ENCODE measurements at regions not wholly inside any gene's neighbourhood (a gene's known extent, or its start where the extent isn't known, plus 50 kb on each side); places are given as distances from the start of the nearest gene placed in this dataset.

DNA sequence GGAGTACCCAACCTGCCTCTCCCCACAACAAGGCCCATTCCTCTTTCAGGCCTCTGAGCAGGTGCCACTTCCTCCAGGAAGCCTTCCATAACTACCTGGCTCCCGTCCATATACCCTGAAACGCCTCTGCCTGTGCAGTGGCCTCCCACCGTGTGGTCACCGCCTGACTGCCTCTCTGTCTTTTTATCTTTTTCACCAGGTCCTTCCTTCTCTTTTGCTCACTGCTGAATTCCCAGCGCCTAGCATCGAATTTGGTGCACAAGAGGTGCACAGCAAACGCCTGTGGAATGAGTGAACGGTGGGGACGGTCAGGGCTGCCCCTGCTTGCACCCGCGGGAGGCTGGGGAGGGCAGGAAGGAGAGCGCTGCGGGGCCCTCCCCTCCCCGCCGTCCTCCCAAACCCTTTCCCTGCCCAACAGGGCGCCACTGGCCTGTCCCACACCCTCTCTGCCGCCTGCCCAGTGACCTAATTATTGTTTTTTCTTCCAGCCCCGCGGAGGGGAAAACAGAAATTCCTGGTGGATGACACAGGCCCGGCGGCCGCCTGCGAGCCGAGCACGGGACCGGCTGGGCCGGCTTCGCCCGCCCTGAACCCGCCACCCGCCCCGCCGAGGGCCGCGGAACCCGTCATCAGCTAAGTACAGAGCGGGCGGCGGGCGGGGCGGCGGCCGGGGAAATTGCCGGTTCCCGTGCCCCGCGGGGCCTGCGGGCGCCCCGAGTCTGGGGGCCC is 140.1 kb downstream of the SMAD6 start:
- no peak overlapping the region for H3K4me3 ChIP-seq (ENCODE audit: insufficient read depth, low read depth, low read length, poor library complexity, severe bottlenecking)
- peaks cover 15% of the 10 kb centered on the region for H3K27me3 ChIP-seq (replicated peaks; ENCODE audit: control insufficient read depth, insufficient read depth, low read length, poor library complexity, severe bottlenecking)
- H3K4me1 ChIP-seq (ENCODE audit: control insufficient read depth, insufficient read depth, low read length, poor library complexity, severe bottlenecking): no peaks in the 10 kb centered on the region
- no peaks in the 10 kb centered on the region for H3K36me3 ChIP-seq (ENCODE audit: control insufficient read depth, insufficient read depth, low read length)
- no peak overlapping the region for H3K27ac ChIP-seq (ENCODE audit: insufficient read depth, low read length, poor library complexity, severe bottlenecking)
- DNase-seq: no peak
- no peaks in the 10 kb centered on the region for H3K9me3 ChIP-seq (ENCODE audit: control insufficient read depth, low read length)

DNA sequence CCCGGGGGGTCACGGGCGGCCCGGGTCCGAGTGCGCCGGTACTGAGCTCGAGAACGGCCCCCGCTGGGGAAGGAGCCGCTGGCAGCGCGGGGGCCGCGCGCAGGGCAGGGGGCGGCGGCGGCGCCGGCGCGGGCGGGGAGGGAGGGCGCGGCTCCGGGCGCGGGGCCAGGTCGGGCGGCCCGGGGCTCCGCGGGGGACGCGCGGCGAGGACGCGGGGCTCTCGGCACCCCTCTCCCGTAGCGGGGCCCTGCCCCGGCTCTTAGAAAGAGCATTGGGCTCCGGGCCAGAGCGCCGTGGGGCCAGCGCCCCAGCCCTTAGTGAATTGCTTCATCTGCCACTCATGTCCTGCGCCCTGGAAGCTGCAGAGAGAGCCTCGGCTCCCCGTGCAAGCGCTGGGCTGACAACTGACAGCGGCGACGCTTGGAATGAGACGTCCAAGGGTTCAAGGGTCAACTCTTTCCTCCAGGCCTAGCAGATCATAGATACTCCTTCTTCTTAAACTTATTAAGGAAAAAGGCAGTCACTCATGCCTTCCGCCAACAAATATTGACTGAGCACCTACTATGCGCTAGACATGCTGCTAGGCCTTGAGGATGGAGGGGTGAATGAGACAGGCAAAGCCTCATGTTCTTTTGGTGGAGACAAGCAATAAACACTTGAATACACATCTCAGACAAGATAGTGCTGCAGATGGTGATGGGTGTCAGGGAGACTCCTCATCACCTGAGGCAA is 140.8 kb downstream of the SMAD6 start:
- H3K9me3 ChIP-seq (ENCODE audit: control insufficient read depth, low read length): no peaks in the 10 kb centered on the region
- no peaks in the 10 kb centered on the region for H3K4me1 ChIP-seq (ENCODE audit: control insufficient read depth, insufficient read depth, low read length, poor library complexity, severe bottlenecking)
- no peak for DNase-seq
- H3K4me3 ChIP-seq (ENCODE audit: insufficient read depth, low read depth, low read length, poor library complexity, severe bottlenecking): no peak overlapping the region
- H3K36me3 ChIP-seq (ENCODE audit: control insufficient read depth, insufficient read depth, low read length): no peaks in the 10 kb centered on the region
- peaks cover 15% of the 10 kb centered on the region for H3K27me3 ChIP-seq (replicated peaks; ENCODE audit: control insufficient read depth, insufficient read depth, low read length, poor library complexity, severe bottlenecking)
- no peak overlapping the region for H3K27ac ChIP-seq (ENCODE audit: insufficient read depth, low read length, poor library complexity, severe bottlenecking)

DNA sequence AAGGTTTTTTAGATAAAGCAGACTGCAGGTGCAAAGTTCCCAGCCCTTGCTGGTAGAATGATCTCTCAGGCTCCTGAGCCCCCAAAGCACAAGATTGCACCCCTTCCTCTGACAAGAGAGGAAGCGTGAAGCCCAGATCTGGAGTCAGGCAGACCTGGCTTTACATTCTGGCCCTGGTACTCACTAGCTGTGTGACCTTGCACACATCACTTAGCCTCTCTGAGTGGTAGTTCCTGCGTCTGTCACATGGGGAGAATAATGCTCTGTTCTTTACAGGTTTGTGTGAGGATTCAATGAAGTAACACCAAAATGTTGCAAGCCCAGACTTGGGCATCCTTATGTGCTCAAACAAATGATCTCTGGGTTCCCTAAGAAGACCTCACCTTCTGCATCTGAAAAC is 141.5 kb downstream of the SMAD6 start:
- Histone ChIP-seq H3K27ac (ENCODE audit: insufficient read depth, low read length, poor library complexity, severe bottlenecking) (no peak overlapping the region), H3K27me3 (replicated peaks; ENCODE audit: control insufficient read depth, insufficient read depth, low read length, poor library complexity, severe bottlenecking) (peaks cover 15% of the 10 kb centered on the region), H3K4me1 (ENCODE audit: control insufficient read depth, insufficient read depth, low read length, poor library complexity, severe bottlenecking) (no peaks in the 10 kb centered on the region), H3K36me3 (ENCODE audit: control insufficient read depth, insufficient read depth, low read length) (no peaks in the 10 kb centered on the region), H3K4me3 (ENCODE audit: insufficient read depth, low read depth, low read length, poor library complexity, severe bottlenecking) (no peak overlapping the region), H3K9me3 (ENCODE audit: control insufficient read depth, low read length) (no peaks in the 10 kb centered on the region)
- DNase-seq: no peak

DNA sequence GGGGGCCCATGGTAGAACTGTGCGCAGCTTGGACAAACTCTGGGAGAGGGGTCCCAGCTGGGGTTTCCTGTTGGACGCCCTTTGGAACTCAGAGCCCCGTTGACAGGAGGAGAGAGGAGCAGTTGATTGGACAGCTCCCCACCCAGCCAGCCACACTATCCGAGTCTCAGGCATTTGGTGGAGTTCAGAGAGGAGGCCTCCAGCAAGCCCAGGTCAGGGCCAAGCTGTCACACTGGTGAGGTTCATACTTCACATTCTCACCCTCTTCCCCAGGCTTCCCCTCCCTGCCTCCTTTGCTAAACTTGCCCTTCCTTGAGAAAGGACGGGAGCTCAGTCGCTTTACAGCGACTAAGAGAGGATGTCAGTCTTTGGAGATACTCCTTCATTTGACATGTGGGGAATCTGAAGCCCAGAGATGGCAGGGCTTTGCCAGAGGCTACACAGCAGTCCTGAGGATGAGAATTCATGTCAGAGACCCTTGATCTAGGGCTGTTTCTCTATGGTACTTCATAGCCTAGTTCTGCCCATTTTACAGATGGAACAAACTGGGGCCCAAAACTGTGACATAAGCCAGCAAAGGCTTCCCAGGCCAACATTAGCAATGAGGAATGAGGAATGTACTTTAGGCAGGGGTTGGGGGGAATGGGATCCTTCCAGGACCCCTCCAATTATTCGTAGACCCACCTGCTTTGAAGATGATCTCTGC is 142.2 kb downstream of the SMAD6 start:
- Histone ChIP-seq H3K9me3 (ENCODE audit: control insufficient read depth, low read length) (no peaks in the 10 kb centered on the region), H3K4me1 (ENCODE audit: control insufficient read depth, insufficient read depth, low read length, poor library complexity, severe bottlenecking) (no peaks in the 10 kb centered on the region), H3K27me3 (replicated peaks; ENCODE audit: control insufficient read depth, insufficient read depth, low read length, poor library complexity, severe bottlenecking) (peaks cover 15% of the 10 kb centered on the region), H3K27ac (ENCODE audit: insufficient read depth, low read length, poor library complexity, severe bottlenecking) (no peak overlapping the region), H3K4me3 (ENCODE audit: insufficient read depth, low read depth, low read length, poor library complexity, severe bottlenecking) (no peak overlapping the region), H3K36me3 (ENCODE audit: control insufficient read depth, insufficient read depth, low read length) (no peaks in the 10 kb centered on the region)
- no peak for DNase-seq

DNA sequence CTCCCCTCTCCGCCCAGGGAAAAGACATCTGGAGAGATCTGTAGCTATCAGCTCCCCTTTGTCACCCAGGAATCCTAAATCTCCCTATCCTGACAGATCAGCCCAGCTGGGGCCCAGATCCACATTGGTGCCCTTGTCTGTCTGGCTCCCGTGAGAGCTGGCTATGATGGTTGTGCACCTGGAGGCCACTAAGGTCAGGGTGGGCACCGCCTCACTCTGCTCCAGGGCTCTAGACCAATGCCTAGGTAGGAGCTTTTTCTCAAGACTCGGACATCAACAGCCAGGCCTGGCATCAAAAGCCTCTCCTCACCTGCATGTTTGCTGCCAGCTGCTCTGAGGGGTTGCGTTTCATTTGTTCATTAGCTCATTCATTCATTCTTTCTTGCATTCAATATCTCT is 142.7 kb downstream of the SMAD6 start:
- H3K36me3 ChIP-seq (ENCODE audit: control insufficient read depth, insufficient read depth, low read length): no peaks in the 10 kb centered on the region
- no peaks in the 10 kb centered on the region for H3K4me1 ChIP-seq (ENCODE audit: control insufficient read depth, insufficient read depth, low read length, poor library complexity, severe bottlenecking)
- no peak for DNase-seq
- H3K27ac ChIP-seq (ENCODE audit: insufficient read depth, low read length, poor library complexity, severe bottlenecking): no peak overlapping the region
- H3K4me3 ChIP-seq (ENCODE audit: insufficient read depth, low read depth, low read length, poor library complexity, severe bottlenecking): no peak overlapping the region
- peaks cover 15% of the 10 kb centered on the region for H3K27me3 ChIP-seq (replicated peaks; ENCODE audit: control insufficient read depth, insufficient read depth, low read length, poor library complexity, severe bottlenecking)
- H3K9me3 ChIP-seq (ENCODE audit: control insufficient read depth, low read length): no peaks in the 10 kb centered on the region

DNA sequence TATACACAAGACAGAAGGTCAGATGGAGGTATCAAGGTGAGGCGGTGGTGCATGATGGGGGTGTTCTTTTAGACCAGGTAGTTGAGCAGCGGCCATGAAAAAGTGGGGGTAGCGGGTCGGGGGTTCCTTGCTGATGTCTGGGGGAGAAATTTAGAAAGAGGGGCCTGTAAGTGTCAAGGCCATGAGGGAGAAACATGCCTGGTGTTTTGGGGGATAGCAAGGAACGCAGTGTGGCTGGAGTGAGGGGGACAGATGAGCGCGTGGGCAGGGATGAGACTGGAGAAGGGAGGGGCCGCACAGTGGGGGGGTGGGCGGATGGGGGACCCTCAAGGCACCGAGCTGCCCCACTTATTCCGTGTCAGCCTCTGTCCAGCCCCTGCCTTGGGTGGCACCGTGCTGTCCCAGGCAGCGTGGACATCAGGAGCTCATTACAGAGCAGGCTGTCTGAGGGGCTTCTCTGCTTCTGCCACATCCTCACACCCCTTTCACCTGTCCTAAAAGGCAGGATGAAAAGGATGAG is 143.3 kb downstream of the SMAD6 start:
- Histone ChIP-seq H3K4me1 (ENCODE audit: control insufficient read depth, insufficient read depth, low read length, poor library complexity, severe bottlenecking) (no peaks in the 10 kb centered on the region), H3K27me3 (replicated peaks; ENCODE audit: control insufficient read depth, insufficient read depth, low read length, poor library complexity, severe bottlenecking) (peaks cover 15% of the 10 kb centered on the region), H3K4me3 (ENCODE audit: insufficient read depth, low read depth, low read length, poor library complexity, severe bottlenecking) (no peak overlapping the region), H3K9me3 (ENCODE audit: control insufficient read depth, low read length) (no peaks in the 10 kb centered on the region), H3K27ac (ENCODE audit: insufficient read depth, low read length, poor library complexity, severe bottlenecking) (no peak overlapping the region), H3K36me3 (ENCODE audit: control insufficient read depth, insufficient read depth, low read length) (no peaks in the 10 kb centered on the region)
- DNase-seq: no peak

DNA sequence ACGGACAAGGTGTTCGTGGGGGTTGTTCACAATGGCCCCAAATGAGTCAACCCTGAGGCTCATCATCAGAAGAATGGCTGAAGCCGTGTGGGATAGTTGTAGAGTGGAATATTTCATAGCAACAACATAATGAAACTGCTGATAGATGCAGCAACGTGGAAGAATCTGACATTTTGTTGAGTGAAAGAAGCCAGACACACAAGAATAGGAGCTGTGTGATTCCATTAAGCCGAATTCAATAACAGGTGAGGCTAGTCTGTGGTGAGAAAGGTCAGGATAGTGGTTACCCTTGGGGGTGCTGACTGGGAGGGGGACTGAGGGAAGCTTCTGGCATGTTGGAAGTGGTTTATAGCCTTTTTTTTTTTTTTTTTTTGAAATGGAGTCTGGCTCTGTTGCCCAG is 144.0 kb downstream of the SMAD6 start:
- Histone ChIP-seq H3K27ac (ENCODE audit: insufficient read depth, low read length, poor library complexity, severe bottlenecking) (no peak overlapping the region), H3K4me1 (ENCODE audit: control insufficient read depth, insufficient read depth, low read length, poor library complexity, severe bottlenecking) (no peaks in the 10 kb centered on the region), H3K36me3 (ENCODE audit: control insufficient read depth, insufficient read depth, low read length) (no peaks in the 10 kb centered on the region), H3K9me3 (ENCODE audit: control insufficient read depth, low read length) (no peaks in the 10 kb centered on the region), H3K27me3 (replicated peaks; ENCODE audit: control insufficient read depth, insufficient read depth, low read length, poor library complexity, severe bottlenecking) (peaks cover 15% of the 10 kb centered on the region), H3K4me3 (ENCODE audit: insufficient read depth, low read depth, low read length, poor library complexity, severe bottlenecking) (no peak overlapping the region)
- no peak for DNase-seq

DNA sequence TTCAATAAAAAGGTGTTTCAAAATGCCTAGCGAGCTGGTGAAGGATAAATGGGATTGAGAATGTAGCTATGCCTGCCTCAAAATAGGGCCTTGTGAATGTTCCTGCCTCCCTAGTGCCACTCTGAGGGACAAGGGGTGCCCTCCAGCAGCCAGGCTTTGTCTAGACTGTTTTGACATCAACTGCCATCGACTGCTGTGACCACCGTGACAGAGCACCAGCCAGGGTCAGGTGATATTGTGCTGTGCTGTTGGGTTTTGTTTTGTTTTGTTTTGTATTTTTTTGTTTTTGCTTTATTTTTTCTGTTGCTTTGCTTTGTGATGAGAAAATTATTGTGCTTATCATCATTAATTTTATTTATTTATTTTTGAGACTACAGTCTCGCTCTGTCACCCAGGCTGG is 144.8 kb downstream of the SMAD6 start:
- no peak for DNase-seq
- Histone ChIP-seq H3K27me3 (replicated peaks; ENCODE audit: control insufficient read depth, insufficient read depth, low read length, poor library complexity, severe bottlenecking) (peaks cover 14% of the 10 kb centered on the region), H3K27ac (ENCODE audit: insufficient read depth, low read length, poor library complexity, severe bottlenecking) (no peak overlapping the region), H3K36me3 (ENCODE audit: control insufficient read depth, insufficient read depth, low read length) (no peaks in the 10 kb centered on the region), H3K9me3 (ENCODE audit: control insufficient read depth, low read length) (no peaks in the 10 kb centered on the region), H3K4me1 (ENCODE audit: control insufficient read depth, insufficient read depth, low read length, poor library complexity, severe bottlenecking) (no peaks in the 10 kb centered on the region), H3K4me3 (ENCODE audit: insufficient read depth, low read depth, low read length, poor library complexity, severe bottlenecking) (no peak overlapping the region)

DNA sequence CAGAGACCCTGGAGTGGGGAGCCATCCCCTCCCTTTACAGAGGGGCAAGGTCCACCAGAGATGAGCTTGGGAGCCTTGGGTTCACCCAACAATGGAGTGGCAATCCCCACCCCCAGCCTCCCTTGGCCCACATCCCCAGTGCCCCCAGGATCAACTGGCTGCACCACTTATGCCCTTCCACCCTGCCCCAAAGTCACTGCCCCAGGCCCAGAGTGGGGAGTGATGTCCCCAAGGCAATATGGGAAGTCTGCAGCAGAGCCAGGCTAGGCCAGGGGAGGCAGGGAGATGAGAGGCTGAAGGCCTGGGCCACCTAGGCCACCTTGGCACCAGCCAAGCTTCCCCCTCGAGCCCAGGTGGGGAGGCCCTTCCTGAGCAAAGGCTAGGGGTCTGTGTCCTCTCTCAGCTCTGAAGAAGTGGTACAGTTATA is 145.5 kb downstream of the SMAD6 start:
- H3K27ac ChIP-seq (ENCODE audit: insufficient read depth, low read length, poor library complexity, severe bottlenecking): no peak overlapping the region
- DNase-seq: no peak
- H3K4me1 ChIP-seq (ENCODE audit: control insufficient read depth, insufficient read depth, low read length, poor library complexity, severe bottlenecking): no peaks in the 10 kb centered on the region
- H3K27me3 ChIP-seq (replicated peaks; ENCODE audit: control insufficient read depth, insufficient read depth, low read length, poor library complexity, severe bottlenecking): peaks cover 8% of the 10 kb centered on the region
- H3K4me3 ChIP-seq (ENCODE audit: insufficient read depth, low read depth, low read length, poor library complexity, severe bottlenecking): no peak overlapping the region
- H3K36me3 ChIP-seq (ENCODE audit: control insufficient read depth, insufficient read depth, low read length): no peaks in the 10 kb centered on the region
- H3K9me3 ChIP-seq (ENCODE audit: control insufficient read depth, low read length): no peaks in the 10 kb centered on the region

DNA sequence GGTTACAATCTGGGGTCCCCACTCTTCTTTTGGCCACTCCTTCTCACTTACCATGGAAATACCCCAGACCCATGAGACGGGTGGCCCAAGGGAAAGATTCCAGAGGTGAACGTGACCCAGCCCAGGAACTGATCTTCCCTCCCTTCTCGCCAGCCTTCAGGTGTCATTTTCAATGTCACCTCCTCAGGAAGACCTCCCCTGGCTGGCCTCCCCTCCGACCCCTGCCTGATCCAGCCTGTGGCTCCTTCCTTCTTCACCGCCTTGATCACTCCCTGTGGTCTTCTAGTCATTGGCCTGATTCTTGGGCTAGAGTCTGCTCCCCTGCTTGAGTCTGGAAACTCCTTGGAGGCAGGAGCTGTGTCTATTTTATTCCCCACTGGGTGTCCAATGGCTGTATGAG is 146.1 kb downstream of the SMAD6 start:
- Histone ChIP-seq H3K4me1 (ENCODE audit: control insufficient read depth, insufficient read depth, low read length, poor library complexity, severe bottlenecking) (no peaks in the 10 kb centered on the region), H3K36me3 (ENCODE audit: control insufficient read depth, insufficient read depth, low read length) (no peaks in the 10 kb centered on the region), H3K9me3 (ENCODE audit: control insufficient read depth, low read length) (no peaks in the 10 kb centered on the region), H3K27ac (ENCODE audit: insufficient read depth, low read length, poor library complexity, severe bottlenecking) (no peak overlapping the region), H3K27me3 (replicated peaks; ENCODE audit: control insufficient read depth, insufficient read depth, low read length, poor library complexity, severe bottlenecking) (peaks cover 8% of the 10 kb centered on the region), H3K4me3 (ENCODE audit: insufficient read depth, low read depth, low read length, poor library complexity, severe bottlenecking) (no peak overlapping the region)
- DNase-seq: no peak
